GM12878 (cell line): ENCODE measurements at regions not wholly inside any gene's neighbourhood (a gene's known extent, or its start where the extent isn't known, plus 50 kb on each side); places are given as distances from the start of the nearest gene placed in this dataset.

ENCODE experiments used
- ATAC-seq: fragments of 200-7000 bp; cut with Tn5 transposase; 3 replicates; pipeline ENCODE4 v1.9.1; 2020; ENCODE audit warnings: mild to moderate bottlenecking, moderate library complexity
- BruUV-seq: library from RNA; stranded (reverse); fragments of 400-500 nt; replicated peaks from 2 replicates; lab custom pipeline; 2021; lab: Mats Ljungman, UMichigan
- CTCF ChIA-PET: fragments of 300-600 bp; sonication (Branson Sonifier 250); formaldehyde crosslinking; extraction: SDS; loops from one replicate; lab custom pipeline; 2021; ENCODE audit warnings: inconsistent platforms; lab: Yijun Ruan, JAX
- POLR2A ChIA-PET: fragments of 350-600 bp; formaldehyde crosslinking; extraction: SDS; loops from one replicate; lab custom pipeline; 2021; ENCODE audit warnings: inconsistent platforms; lab: Charles Lee
- RAD21 ChIA-PET: fragments of 300-600 bp; sonication (Branson Sonifier 250); formaldehyde crosslinking; loops from one replicate; lab custom pipeline; 2023; ENCODE audit warnings: antibody characterized with exemption; ENCODE audit not compliant: unreplicated experiment; lab: Charles Lee
- SMC1A ChIA-PET: fragments of 300-600 bp; sonication (Branson Sonifier 250); formaldehyde crosslinking; loops from one replicate; lab custom pipeline; 2023; ENCODE audit not compliant: unreplicated experiment, uncharacterized antibody; lab: Charles Lee
- DNase-seq: peaks from one replicate; pipeline ENCODE4 v3.0.0-alpha.2; 2011; ENCODE audit warnings: low read depth, low spot score
- FAIRE-seq: peaks from 3 replicates; lab custom pipeline; 2011; peaks lifted over from hg19 to GRCh38; lab: Jason Lieb, UNC
- H2AFZ ChIP-seq: 2 replicates; pipeline ENCODE4 v1.6.0; 2011; ENCODE audit warnings: low read depth, low read length, control low read depth; ENCODE audit not compliant: control insufficient read depth
- H3K27ac ChIP-seq: 2 replicates; pipeline ENCODE4 v1.5.1; 2011; ENCODE audit warnings: control low read depth; ENCODE audit not compliant: control insufficient read depth, insufficient read depth
- H3K27me3 ChIP-seq, 2 experiments: replicated peaks in 1 of 2; 2 replicates each; pipeline versions ENCODE4 v1.6.0 to v1.6.1; 2011; ENCODE audit warnings: low read length in 1 of 2; ENCODE audit not compliant: control insufficient read depth in 2 of 2, insufficient read depth in 2 of 2
- H3K36me3 ChIP-seq, 2 experiments: 2 replicates each; pipeline ENCODE4 v1.5.1; 2011; ENCODE audit warnings: low read length in 1 of 2; ENCODE audit not compliant: control insufficient read depth in 2 of 2, insufficient read depth in 2 of 2
- H3K4me1 ChIP-seq: 2 replicates; pipeline ENCODE4 v1.6.1; 2011; ENCODE audit warnings: mild to moderate bottlenecking, low read length, moderate library complexity, mixed read lengths; ENCODE audit not compliant: control insufficient read depth, insufficient read depth
- H3K4me2 ChIP-seq: 2 replicates; pipeline ENCODE4 v1.6.0; 2011; ENCODE audit warnings: control low read depth; ENCODE audit not compliant: control insufficient read depth, insufficient read depth
- H3K4me3 ChIP-seq: fragments of 200-600 bp; sonication (generic); 2 replicates; pipeline ENCODE4 v1.5.1; 2016
- H3K79me2 ChIP-seq: 2 replicates; pipeline ENCODE4 v1.6.0; 2011; ENCODE audit warnings: low read length; ENCODE audit not compliant: control insufficient read depth, insufficient read depth
- H3K9ac ChIP-seq: 2 replicates; pipeline ENCODE4 v1.8.0; 2011; ENCODE audit warnings: low read length, control low read depth, mixed read lengths; ENCODE audit not compliant: control insufficient read depth, insufficient read depth
- H3K9me3 ChIP-seq: replicated peaks from 3 replicates; pipeline ENCODE4 v1.5.1; 2011; ENCODE audit warnings: mild to moderate bottlenecking, low read length; ENCODE audit not compliant: control insufficient read depth, insufficient read depth
- H4K20me1 ChIP-seq: 2 replicates; pipeline ENCODE4 v1.6.0; 2011; ENCODE audit not compliant: control insufficient read depth, insufficient read depth
- CHD1 ChIP-seq: IDR thresholded peaks from 2 replicates; pipeline ENCODE4 v1.6.1; 2012; ENCODE audit warnings: low read depth, low read length, improper control_type of control experiment
- NR2C2 ChIP-seq: IDR thresholded peaks from 2 replicates; pipeline ENCODE4 v1.6.1; 2011; ENCODE audit warnings: borderline replicate concordance, low read depth; ENCODE audit not compliant: control insufficient read depth, insufficient read length
- RFX5 ChIP-seq: IDR thresholded peaks from 2 replicates; pipeline ENCODE4 v1.6.1; 2011; ENCODE audit warnings: low read depth, low read length, improper control_type of control experiment
- ZNF207 ChIP-seq: fragments of 450-650 bp; IDR thresholded peaks from 2 replicates; pipeline ENCODE4 v1.6.1; 2014; ENCODE audit warnings: antibody characterized with exemption, mild to moderate bottlenecking, borderline replicate concordance
- in situ Hi-C: fragments of 300-500 bp; cut with MboI; formaldehyde crosslinking; loops from 9 replicates; pipeline ENCODE4 v1.14.3; 2018; ENCODE audit warnings: mixed read lengths
- intact Hi-C: fragments of 100-400 bp; cut with micrococcal nuclease; formaldehyde crosslinking; loops from one replicate; pipeline ENCODE4 v1.14.2; 2022; ENCODE audit not compliant: unreplicated experiment
- TF ChIP-seq, protein P1 (sequence below): fragments of 450-650 bp; IDR thresholded peaks from 2 replicates; pipeline ENCODE4 v1.6.1; 2017; ENCODE audit warnings: mild to moderate bottlenecking
- TF ChIP-seq, protein P2 (sequence below): fragments of 450-650 bp; IDR thresholded peaks from 2 replicates; pipeline ENCODE4 v1.6.1; 2014; ENCODE audit warnings: mild to moderate bottlenecking
- TF ChIP-seq, protein P3 (sequence below): fragments of 450-650 bp; IDR thresholded peaks from 2 replicates; pipeline ENCODE4 v1.6.1; 2018; ENCODE audit warnings: borderline replicate concordance, mild to moderate bottlenecking; ENCODE audit not compliant: partially characterized antibody

DNA sequence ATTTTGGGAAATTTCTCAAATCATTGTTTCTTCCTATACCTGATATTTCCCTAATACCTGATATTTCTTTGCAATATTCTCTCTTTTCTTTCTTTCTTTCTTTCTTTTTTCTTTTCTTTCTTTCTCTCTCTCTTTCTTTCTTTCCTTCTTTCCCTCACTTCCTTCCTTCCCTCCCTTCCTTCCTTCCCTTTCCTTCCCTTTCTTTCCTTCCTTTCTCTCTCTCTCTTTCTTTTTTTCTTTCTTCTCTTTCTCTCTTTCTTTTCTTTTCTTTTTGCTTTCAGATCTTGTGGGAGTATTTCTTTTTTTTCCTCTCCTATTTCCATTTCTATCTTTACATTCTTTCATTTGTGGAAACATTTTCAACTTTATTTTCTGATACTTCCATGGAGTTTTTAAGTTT lies 76.1 kb upstream of the ANKEF1 start:
- no peak for FAIRE-seq

More for the DNA sequence above, 76.1 kb upstream of the ANKEF1 start:
- Histone ChIP-seq H4K20me1 (no peaks in the 10 kb centered on the region), H3K9me3 (no peaks in the 10 kb centered on the region), H3K9ac (no peak overlapping the region), H3K4me2 (no peak overlapping the region), H3K4me3 (no peak overlapping the region)
- ATAC-seq (no peak), DNase-seq (no peak)
- no TSS peak for BruUV-seq
- CTCF ChIA-PET = interaction anchor here (1.2 kb wide), 1 partner anchor 18 kb away, joined by 3 read pairs; no protein-coding TSS in a partner anchor
- TF ChIP-seq, protein P1, sequence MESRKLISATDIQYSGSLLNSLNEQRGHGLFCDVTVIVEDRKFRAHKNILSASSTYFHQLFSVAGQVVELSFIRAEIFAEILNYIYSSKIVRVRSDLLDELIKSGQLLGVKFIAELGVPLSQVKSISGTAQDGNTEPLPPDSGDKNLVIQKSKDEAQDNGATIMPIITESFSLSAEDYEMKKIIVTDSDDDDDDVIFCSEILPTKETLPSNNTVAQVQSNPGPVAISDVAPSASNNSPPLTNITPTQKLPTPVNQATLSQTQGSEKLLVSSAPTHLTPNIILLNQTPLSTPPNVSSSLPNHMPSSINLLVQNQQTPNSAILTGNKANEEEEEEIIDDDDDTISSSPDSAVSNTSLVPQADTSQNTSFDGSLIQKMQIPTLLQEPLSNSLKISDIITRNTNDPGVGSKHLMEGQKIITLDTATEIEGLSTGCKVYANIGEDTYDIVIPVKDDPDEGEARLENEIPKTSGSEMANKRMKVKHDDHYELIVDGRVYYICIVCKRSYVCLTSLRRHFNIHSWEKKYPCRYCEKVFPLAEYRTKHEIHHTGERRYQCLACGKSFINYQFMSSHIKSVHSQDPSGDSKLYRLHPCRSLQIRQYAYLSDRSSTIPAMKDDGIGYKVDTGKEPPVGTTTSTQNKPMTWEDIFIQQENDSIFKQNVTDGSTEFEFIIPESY = no peak
- TF ChIP-seq RFX5 = no peak
- TF ChIP-seq NR2C2 = no peak
- no peak for TF ChIP-seq CHD1
- TF ChIP-seq, protein P2, sequence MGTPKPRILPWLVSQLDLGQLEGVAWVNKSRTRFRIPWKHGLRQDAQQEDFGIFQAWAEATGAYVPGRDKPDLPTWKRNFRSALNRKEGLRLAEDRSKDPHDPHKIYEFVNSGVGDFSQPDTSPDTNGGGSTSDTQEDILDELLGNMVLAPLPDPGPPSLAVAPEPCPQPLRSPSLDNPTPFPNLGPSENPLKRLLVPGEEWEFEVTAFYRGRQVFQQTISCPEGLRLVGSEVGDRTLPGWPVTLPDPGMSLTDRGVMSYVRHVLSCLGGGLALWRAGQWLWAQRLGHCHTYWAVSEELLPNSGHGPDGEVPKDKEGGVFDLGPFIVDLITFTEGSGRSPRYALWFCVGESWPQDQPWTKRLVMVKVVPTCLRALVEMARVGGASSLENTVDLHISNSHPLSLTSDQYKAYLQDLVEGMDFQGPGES = no peak
- TF ChIP-seq ZNF207 = no peak
- TF ChIP-seq, protein P3, sequence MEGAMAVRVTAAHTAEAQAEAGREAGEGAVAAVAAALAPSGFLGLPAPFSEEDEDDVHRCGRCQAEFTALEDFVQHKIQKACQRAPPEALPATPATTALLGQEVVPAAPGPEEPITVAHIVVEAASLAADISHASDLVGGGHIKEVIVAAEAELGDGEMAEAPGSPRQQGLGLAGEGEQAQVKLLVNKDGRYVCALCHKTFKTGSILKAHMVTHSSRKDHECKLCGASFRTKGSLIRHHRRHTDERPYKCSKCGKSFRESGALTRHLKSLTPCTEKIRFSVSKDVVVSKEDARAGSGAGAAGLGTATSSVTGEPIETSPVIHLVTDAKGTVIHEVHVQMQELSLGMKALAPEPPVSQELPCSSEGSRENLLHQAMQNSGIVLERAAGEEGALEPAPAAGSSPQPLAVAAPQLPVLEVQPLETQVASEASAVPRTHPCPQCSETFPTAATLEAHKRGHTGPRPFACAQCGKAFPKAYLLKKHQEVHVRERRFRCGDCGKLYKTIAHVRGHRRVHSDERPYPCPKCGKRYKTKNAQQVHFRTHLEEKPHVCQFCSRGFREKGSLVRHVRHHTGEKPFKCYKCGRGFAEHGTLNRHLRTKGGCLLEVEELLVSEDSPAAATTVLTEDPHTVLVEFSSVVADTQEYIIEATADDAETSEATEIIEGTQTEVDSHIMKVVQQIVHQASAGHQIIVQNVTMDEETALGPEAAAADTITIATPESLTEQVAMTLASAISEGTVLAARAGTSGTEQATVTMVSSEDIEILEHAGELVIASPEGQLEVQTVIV = no peak
- TF ChIP-seq, all 136 proteins: peak for 0
- ChIA-PET RAD21 (no interaction called here), POLR2A (no interaction called here), SMC1A (no interaction called here)
- no peaks in the 10 kb centered on the region for H3K36me3 ChIP-seq
- no peak overlapping the region for H2AFZ ChIP-seq
- intact Hi-C loops (no loop called here), in situ Hi-C loops (no loop called here)
- H3K79me2 ChIP-seq = no peaks in the 10 kb centered on the region
- H3K4me1 ChIP-seq = no peaks in the 10 kb centered on the region
- H3K27ac ChIP-seq = no peak overlapping the region
- H3K27me3 ChIP-seq = no peaks in the 10 kb centered on the region; a peak in 1 of 4 replicates
